Heart left ventricle (tissue), 16 donors: ENCODE measurements at regions not wholly inside any gene's neighbourhood (a gene's known extent, or its start where the extent isn't known, plus 50 kb on each side); places are given as distances from the start of the nearest gene placed in this dataset.

Experiments used
- ATAC-seq, 4 donors: fragments of 200-7000 bp; cut with Tn5 transposase; one replicate each; pipeline ENCODE4 v1.9.1; 2020 to 2022; ENCODE audit warnings: moderate library complexity in 4 of 4, mild to moderate bottlenecking in 3 of 4, moderate number of reproducible peaks in 1 of 4
- DNase-seq, 5 donors: peaks; one replicate each; pipeline ENCODE4 v3.0.0-alpha.2; 2020
- H3K27ac ChIP-seq, 12 donors: fragments of 200-600 bp; sonication (generic) in 4 of 12; one replicate each; pipeline versions ENCODE4 v1.5.0 to v1.8.0; 2016 to 2022; ENCODE audit warnings: mild to moderate bottlenecking in 2 of 12
- H3K27me3 ChIP-seq, 9 donors: fragments of 200-600 bp; sonication (generic) in 2 of 9; one replicate each; pipeline versions ENCODE4 v1.5.1 to v1.8.0; 2016 to 2022; ENCODE audit warnings: mild to moderate bottlenecking in 3 of 9
- H3K36me3 ChIP-seq, 9 donors: fragments of 200-600 bp; sonication (generic) in 2 of 9; one replicate each; pipeline versions ENCODE4 v1.5.0 to v1.8.0; 2018 to 2022; ENCODE audit warnings: mild to moderate bottlenecking in 2 of 9
- H3K4me1 ChIP-seq, 12 donors: fragments of 200-600 bp; sonication (generic) in 4 of 12; one replicate each; pipeline versions ENCODE4 v1.5.0 to v1.8.0; 2016 to 2022; ENCODE audit warnings: mild to moderate bottlenecking in 3 of 12
- H3K4me3 ChIP-seq, 12 donors: fragments of 200-600 bp; sonication (generic) in 4 of 12; one replicate each; pipeline versions ENCODE4 v1.5.0 to v1.8.0; 2017 to 2022; ENCODE audit warnings: mild to moderate bottlenecking in 9 of 12, moderate library complexity in 4 of 12
- H3K9me3 ChIP-seq, 12 donors: fragments of 200-600 bp; sonication (generic) in 4 of 12; one replicate each; pipeline versions ENCODE4 v1.5.0 to v1.8.0; 2016 to 2022; ENCODE audit warnings: mild to moderate bottlenecking in 1 of 12
- POLR2A ChIP-seq, 2 donors: fragments of 450-650 bp; IDR thresholded peaks; one replicate each; pipeline ENCODE4 v1.6.1; 2017; ENCODE audit warnings: antibody characterized with exemption in 2 of 2, mild to moderate bottlenecking in 2 of 2, moderate library complexity in 2 of 2
- WGBS, 4 donors: extraction: QIAGEN DNeasy Blood & Tissue Kit in 2 of 4; methylation state at CpG; one replicate each; pipeline versions ENCODE4 v1.1.5 to v1.1.7; 2013 to 2018; 5-methylcytosine and 5-hydroxymethylcytosine counted together
- intact Hi-C, 10 donors: fragments of 100-400 bp; cut with DNase I; formaldehyde crosslinking; loops; one replicate each; pipeline versions ENCODE4 v1.11.1 to v1.14.2; 2022
- TF ChIP-seq, protein P1 (sequence below), 12 donors: fragments of 200-600 bp; sonication (generic) in 4 of 12; IDR thresholded peaks; one replicate each; pipeline versions ENCODE4 v1.5.0 to v1.8.0; 2018 to 2022; ENCODE audit warnings: antibody characterized with exemption in 12 of 12, mild to moderate bottlenecking in 5 of 12
- donor health status: ischemic (EF 13 %, LVEDD 7.1; RV severe dilation, severe dysfunction).
- donor health status: healthy with polysubstance abuse.
- donor health status: DM: no; HTN: yes; CAD: no.
- donor health status: DM: no; HTN: no; CAD: no.
- donor health status: ischemic (EF 25% LVEDD 6.9; RV normal size, moderate dysfunction).
- donor health status: ischemic (EF 25% LVEDD 5.7; RV mildly dilated, moderate dysfunction).
- donor health status: healthy.
- donor health status: DM: yes; HTN: yes; CAD: no.
- donor health status: ischemic (EF 35%, LVEDD 5.7; RV mildly dilated, moderate dysfunction).
- donor health status: nonischemic (EF 11% LVEDD 7.7; RV severe dilation, severe dysfunction).
- donor health status: DM: yes; HTN: yes; CAD: no.
- donor health status: PGD.
- donor health status: ischemic (EF 29% LVEDD 5.4; RV normal size, mild dysfunction).
- donor health status: nonischemic (EF 23%, LVEDD 6.1; RV moderate dilation, normal function).

DNA sequence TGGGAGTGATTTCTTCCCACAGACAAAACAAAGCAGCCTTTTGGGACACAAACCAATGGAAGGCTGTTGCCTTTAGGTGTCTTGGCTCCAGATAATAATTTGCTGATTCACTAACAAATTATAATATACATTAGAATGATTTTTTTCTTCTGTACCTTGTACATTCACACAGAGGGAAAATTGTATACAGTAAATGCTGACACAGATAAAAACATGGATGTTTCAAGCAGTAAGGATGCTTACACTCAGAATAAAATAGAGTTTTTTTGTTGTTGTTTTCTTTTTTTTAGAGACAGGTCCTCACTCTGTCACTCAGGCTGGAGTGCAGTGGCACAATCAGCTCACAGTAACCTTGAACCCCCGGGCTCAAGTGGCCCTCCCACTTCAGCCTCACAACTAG, 109.2 kb upstream of the TRPC6 start:
- Histone ChIP-seq H3K4me3 (no peak overlapping the region), H3K27ac (no peak overlapping the region), H3K4me1 (no peaks in the 10 kb centered on the region), H3K36me3 (no peaks in the 10 kb centered on the region), H3K27me3 (no peaks in the 10 kb centered on the region), H3K9me3 (peaks cover 0 to 20% (median 0%) of the 10 kb centered on the region in 12 donors)
- 51 to 85% (median 71%) methylated on average over 1 of the region's 1 CpG for WGBS, 4 donors
- TF ChIP-seq, protein P1, sequence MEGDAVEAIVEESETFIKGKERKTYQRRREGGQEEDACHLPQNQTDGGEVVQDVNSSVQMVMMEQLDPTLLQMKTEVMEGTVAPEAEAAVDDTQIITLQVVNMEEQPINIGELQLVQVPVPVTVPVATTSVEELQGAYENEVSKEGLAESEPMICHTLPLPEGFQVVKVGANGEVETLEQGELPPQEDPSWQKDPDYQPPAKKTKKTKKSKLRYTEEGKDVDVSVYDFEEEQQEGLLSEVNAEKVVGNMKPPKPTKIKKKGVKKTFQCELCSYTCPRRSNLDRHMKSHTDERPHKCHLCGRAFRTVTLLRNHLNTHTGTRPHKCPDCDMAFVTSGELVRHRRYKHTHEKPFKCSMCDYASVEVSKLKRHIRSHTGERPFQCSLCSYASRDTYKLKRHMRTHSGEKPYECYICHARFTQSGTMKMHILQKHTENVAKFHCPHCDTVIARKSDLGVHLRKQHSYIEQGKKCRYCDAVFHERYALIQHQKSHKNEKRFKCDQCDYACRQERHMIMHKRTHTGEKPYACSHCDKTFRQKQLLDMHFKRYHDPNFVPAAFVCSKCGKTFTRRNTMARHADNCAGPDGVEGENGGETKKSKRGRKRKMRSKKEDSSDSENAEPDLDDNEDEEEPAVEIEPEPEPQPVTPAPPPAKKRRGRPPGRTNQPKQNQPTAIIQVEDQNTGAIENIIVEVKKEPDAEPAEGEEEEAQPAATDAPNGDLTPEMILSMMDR (IDR thresholded peaks at IDR 0.05): no peak
- TF ChIP-seq POLR2A (IDR thresholded peaks at IDR 0.05): no peak
- DNase-seq (no peak), ATAC-seq (no peak)
- intact Hi-C loops: no loop called here

DNA sequence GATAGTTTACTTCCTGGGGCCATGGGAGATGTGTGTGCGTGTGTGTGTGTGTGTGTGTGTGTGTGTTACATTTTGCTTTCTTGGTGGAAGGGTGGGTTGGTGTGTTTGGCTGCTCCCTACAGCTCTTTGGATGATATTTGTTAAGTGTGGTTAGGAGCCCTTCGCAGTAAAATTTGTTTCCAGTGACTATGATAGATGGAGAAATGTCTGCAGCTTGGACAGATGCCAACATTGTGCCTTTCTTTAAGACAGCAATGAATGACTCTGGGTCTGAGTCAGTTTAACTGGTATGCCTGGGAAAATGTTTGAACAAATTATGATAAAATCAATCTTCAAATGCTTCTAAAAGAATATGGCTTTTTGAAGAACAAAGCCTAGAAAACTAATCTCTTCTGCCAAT, 102.7 kb upstream of the TRPC6 start:
- ATAC-seq (no peak), DNase-seq (no peak)
- Histone ChIP-seq H3K4me1 (no peaks in the 10 kb centered on the region), H3K27ac (no peak overlapping the region), H3K4me3 (no peak overlapping the region), H3K36me3 (no peaks in the 10 kb centered on the region), H3K9me3 (peaks cover 0 to 14% (median 0%) of the 10 kb centered on the region in 12 donors), H3K27me3 (no peaks in the 10 kb centered on the region)
- intact Hi-C loops: no loop called here
- no peak for TF ChIP-seq POLR2A (IDR thresholded peaks at IDR 0.05)
- TF ChIP-seq, protein P1 (IDR thresholded peaks at IDR 0.05): no peak
- WGBS, 4 donors: 25 to 45% (median 27%) methylated on average over 2 of the region's 2 CpGs

DNA sequence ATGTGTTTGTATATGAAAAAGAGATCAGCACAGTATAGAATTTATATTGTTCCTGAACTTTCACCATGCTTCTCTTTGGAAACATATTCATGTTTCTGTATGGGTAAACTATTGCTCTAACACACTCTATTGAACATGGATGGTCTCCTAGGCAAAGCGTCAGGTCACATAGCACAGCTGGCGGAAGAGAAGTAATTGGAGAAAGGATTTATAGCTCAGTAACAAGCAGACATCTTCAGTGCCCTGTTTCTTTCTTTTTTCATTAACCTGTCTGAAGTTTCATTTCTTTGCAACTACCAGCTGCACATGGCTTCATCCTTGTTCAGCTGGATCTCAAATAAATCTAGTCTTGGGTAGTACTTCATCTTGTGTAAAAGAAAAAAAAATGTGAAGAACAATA, 84.4 kb upstream of the TRPC6 start:
- no peaks in the 10 kb centered on the region for H3K36me3 ChIP-seq
- H3K4me1 ChIP-seq: no peaks in the 10 kb centered on the region
- no peak for ATAC-seq
- intact Hi-C loops: no loop called here
- no peaks in the 10 kb centered on the region for H3K9me3 ChIP-seq
- WGBS, 4 donors: 79 to 91% (median 87%) methylated on average over 2 of the region's 2 CpGs
- no peak for DNase-seq
- TF ChIP-seq, protein P1 (IDR thresholded peaks at IDR 0.05): no peak
- no peak for TF ChIP-seq POLR2A (IDR thresholded peaks at IDR 0.05)
- no peak overlapping the region for H3K4me3 ChIP-seq
- no peaks in the 10 kb centered on the region for H3K27me3 ChIP-seq
- no peak overlapping the region for H3K27ac ChIP-seq

DNA sequence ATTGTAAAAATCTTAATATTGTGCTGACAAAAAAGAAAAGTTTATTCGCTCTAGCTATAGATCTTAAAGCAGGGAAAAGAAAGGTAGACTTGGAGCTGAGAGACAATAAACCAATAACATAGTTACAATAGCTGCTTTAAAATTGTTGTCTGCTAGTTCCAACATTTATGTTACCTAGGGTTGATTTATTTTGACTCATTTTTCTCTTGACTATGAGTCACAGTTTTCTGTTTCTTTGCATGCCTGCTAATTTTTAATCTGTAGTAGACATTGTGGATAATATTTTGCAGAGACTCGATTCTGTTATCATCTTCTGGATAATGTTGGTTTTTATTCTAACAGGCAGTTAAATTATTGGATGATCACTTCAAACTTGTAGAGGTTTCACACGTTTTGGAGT, 83.1 kb upstream of the TRPC6 start:
- Histone ChIP-seq H3K9me3 (peaks cover 0 to 6% (median 2%) of the 10 kb centered on the region in 12 donors), H3K4me1 (no peaks in the 10 kb centered on the region), H3K27me3 (no peaks in the 10 kb centered on the region), H3K36me3 (no peaks in the 10 kb centered on the region), H3K27ac (no peak overlapping the region), H3K4me3 (no peak overlapping the region)
- intact Hi-C loops: no loop called here
- 65 to 73% (median 71%) methylated on average over 3 of the region's 3 CpGs for WGBS, 4 donors
- ATAC-seq (no peak), DNase-seq (no peak)
- no peak for TF ChIP-seq POLR2A (IDR thresholded peaks at IDR 0.05)
- TF ChIP-seq, protein P1 (IDR thresholded peaks at IDR 0.05): no peak
